Pancreas (tissue), 10 donors: ENCODE measurements at regions not wholly inside any gene's neighbourhood (a gene's known extent, or its start where the extent isn't known, plus 50 kb on each side); places are given as distances from the start of the nearest gene placed in this dataset.

ENCODE experiments used
- ATAC-seq, 4 donors: fragments of 200-7000 bp; cut with Tn5 transposase; one replicate each; pipeline versions ENCODE4 v1.8.0 to v1.9.1; 2020; ENCODE audit warnings: mild to moderate bottlenecking in 4 of 4, moderate library complexity in 4 of 4
- DNase-seq, 6 donors: peaks; one replicate each; pipeline ENCODE4 v3.0.0-alpha.2; 2020
- FAIRE-seq: peaks from 2 replicates; lab custom pipeline; 2012; peaks lifted over from hg19 to GRCh38; lab: Jason Lieb, UNC
- H3K27ac ChIP-seq, 4 donors: fragments of 200-600 bp; sonication (generic); 1 replicate in 3 of 4; 2 replicates in 1 of 4; pipeline versions ENCODE4 v1.5.0 to v1.8.0; 2020
- H3K27me3 ChIP-seq, 4 donors: fragments of 200-600 bp; one replicate each; pipeline ENCODE4 v1.8.0; 2021
- H3K36me3 ChIP-seq, 3 donors: fragments of 200-600 bp; sonication (generic) in 1 of 3; one replicate each; pipeline versions ENCODE4 v1.5.0 to v1.8.0; 2020 to 2021
- H3K4me1 ChIP-seq, 3 donors: fragments of 200-600 bp; one replicate each; pipeline ENCODE4 v1.8.0; 2021
- H3K4me3 ChIP-seq, 4 donors: fragments of 200-600 bp; sonication (generic) in 2 of 4; one replicate each; pipeline versions ENCODE4 v1.5.0 to v1.8.0; 2020 to 2021
- H3K9me3 ChIP-seq, 4 donors: fragments of 200-600 bp; one replicate each; pipeline ENCODE4 v1.8.0; 2021
- CTCF ChIP-seq, 4 donors: fragments of 200-600 bp; sonication (generic) in 3 of 4; IDR thresholded peaks; one replicate each; pipeline versions ENCODE4 v1.5.0 to v1.8.0; 2021; ENCODE audit warnings: antibody characterized with exemption in 4 of 4
- WGBS, 2 donors: extraction: QIAGEN DNeasy Blood & Tissue Kit; methylation state at CpG; one replicate each; pipeline ENCODE4 v1.1.7; 2013; 5-methylcytosine and 5-hydroxymethylcytosine counted together
- intact Hi-C, 3 donors: fragments of 100-400 bp; cut with DNase I; formaldehyde crosslinking; loops; one replicate each; pipeline versions ENCODE4 v1.11.1 to v1.14.2; 2022
- donor health status: healthy with polysubstance abuse.
- donor health status: DM: no; HTN: no; CAD: no; lungs with moderate emphysema.
- donor health status: DM: no; HTN: no; CAD: no.
- donor health status: control.
- donor health status: control.
- donor health status: Bipolar disorder and iron deficiency.
- donor health status: DM: yes; HTN: yes; CAD: no.
- donor health status: DM: no; HTN: no; CAD: no.
- donor health status: DM: no; HTN: no; CAD: no.
- donor health status: DM: yes; HTN: yes; CAD: no.

GRCh38 chr4:32499171-32499570 lies 1779.0 kb downstream of the PCDH7 start:
- H3K9me3 ChIP-seq, result no peaks in the 10 kb centered on the region
- no peak overlapping the region for H3K27ac ChIP-seq
- ATAC-seq (no peak), DNase-seq (no peak), FAIRE-seq (no peak)
- no peak for TF ChIP-seq CTCF (IDR thresholded peaks at IDR 0.05)
- no peaks in the 10 kb centered on the region for H3K4me1 ChIP-seq
- intact Hi-C loops, result no loop called here
- H3K27me3 ChIP-seq, result no peaks in the 10 kb centered on the region
- WGBS, 2 donors, result 67 to 81% methylated on average over 5 of the region's 5 CpGs
- H3K36me3 ChIP-seq, result no peaks in the 10 kb centered on the region
- no peak overlapping the region for H3K4me3 ChIP-seq

- Histone ChIP-seq H3K4me3 (no peak overlapping the region), H3K4me1 (no peaks in the 10 kb centered on the region), H3K9me3 (no peaks in the 10 kb centered on the region), H3K36me3 (no peaks in the 10 kb centered on the region), H3K27me3 (no peaks in the 10 kb centered on the region), H3K27ac (no peak overlapping the region)
- DNase-seq, result no peak
- no peak for ATAC-seq
- 86 to 91% methylated on average over 3 of the region's 3 CpGs for whole genome bisulfite sequencing, 2 donors
- FAIRE-seq, result no peak
- TF ChIP-seq CTCF (IDR thresholded peaks at IDR 0.05), result no peak
- intact Hi-C loops, result no loop called here
Measured at GRCh38 chr4:32503241-32503640, 1783.1 kb downstream of the PCDH7 start.

- no peak for FAIRE-seq
- Histone ChIP-seq H3K36me3 (no peaks in the 10 kb centered on the region), H3K27ac (no peak overlapping the region), H3K4me1 (no peaks in the 10 kb centered on the region), H3K27me3 (no peaks in the 10 kb centered on the region), H3K4me3 (no peak overlapping the region), H3K9me3 (no peaks in the 10 kb centered on the region)
- WGBS, 2 donors, result 67 to 84% methylated on average over 2 of the region's 2 CpGs
- no peak for ATAC-seq
- DNase-seq, result no peak
- no peak for TF ChIP-seq CTCF (IDR thresholded peaks at IDR 0.05)
- intact Hi-C loops, result no loop called here
Measured at GRCh38 chr4:32506067-32506466, 1785.9 kb downstream of the PCDH7 start.

- ATAC-seq, result no peak
Measured at GRCh38 chr4:32519060-32519459, 1798.9 kb downstream of the PCDH7 start.

GRCh38 chr4:32525420-32525819 lies 1805.3 kb downstream of the PCDH7 start:
- no peak overlapping the region for H3K4me3 ChIP-seq
- FAIRE-seq (no peak), DNase-seq (no peak), ATAC-seq (no peak)
- no peaks in the 10 kb centered on the region for H3K27me3 ChIP-seq
- H3K27ac ChIP-seq, result no peak overlapping the region
- intact Hi-C loops, result no loop called here
- no peak for TF ChIP-seq CTCF (IDR thresholded peaks at IDR 0.05)
- H3K9me3 ChIP-seq, result no peaks in the 10 kb centered on the region
- H3K36me3 ChIP-seq, result no peaks in the 10 kb centered on the region
- H3K4me1 ChIP-seq, result no peaks in the 10 kb centered on the region

More at GRCh38 chr4:32519060-32519459, 1798.9 kb downstream of the PCDH7 start:
- Histone ChIP-seq H3K4me1 (no peaks in the 10 kb centered on the region), H3K27ac (no peak overlapping the region), H3K27me3 (no peaks in the 10 kb centered on the region), H3K36me3 (no peaks in the 10 kb centered on the region), H3K9me3 (no peaks in the 10 kb centered on the region), H3K4me3 (no peak overlapping the region)
- FAIRE-seq (no peak), DNase-seq (no peak)
- no peak for TF ChIP-seq CTCF (IDR thresholded peaks at IDR 0.05)
- 57 to 70% methylated on average over 6 of the region's 6 CpGs for WGBS, 2 donors
- intact Hi-C loops, result no loop called here
